22Rv1 (cell line): ENCODE measurements at regions not wholly inside any gene's neighbourhood (a gene's known extent, or its start where the extent isn't known, plus 50 kb on each side); places are given as distances from the start of the nearest gene placed in this dataset.

Source experiments
- CTCF ChIP-seq: fragments of 450-650 bp; IDR thresholded peaks from 2 replicates; pipeline ENCODE4 v1.5.1; 2017; ENCODE audit warnings: mild to moderate bottlenecking
- ZFX ChIP-seq: fragments of 450-650 bp; IDR thresholded peaks from 2 replicates; pipeline ENCODE4 v1.6.1; 2017; ENCODE audit warnings: antibody characterized with exemption, borderline replicate concordance

- TF ChIP-seq CTCF (no peak), ZFX (no peak)
Observed at GRCh38 chr2:52311862-52312261, 1279.9 kb upstream of the NRXN1 start.
